Neural cell (in vitro differentiated cells): ENCODE measurements at regions not wholly inside any gene's neighbourhood (a gene's known extent, or its start where the extent isn't known, plus 50 kb on each side); places are given as distances from the start of the nearest gene placed in this dataset.

Experiments used
- H2AFZ ChIP-seq: fragments of 200-600, 300-800 bp; sonication (generic), shearing (Covaris generic); 2 replicates; pipeline ENCODE4 v1.6.0; 2014; ENCODE audit warnings: low read depth, mild to moderate bottlenecking, antibody characterized with exemption, low read length, moderate library complexity
- H3F3A ChIP-seq: fragments of 200-600 bp; shearing (Covaris generic); 2 replicates; pipeline ENCODE4 v1.6.1; 2016; ENCODE audit warnings: mild to moderate bottlenecking, moderate library complexity, mixed read lengths, antibody characterized with exemption, low read length; ENCODE audit not compliant: insufficient read depth, poor library complexity, severe bottlenecking
- H3K27ac ChIP-seq: fragments of 200-600, 300-800 bp; sonication (generic), shearing (Covaris generic); 2 replicates; pipeline ENCODE4 v1.5.1; 2014; ENCODE audit warnings: mild to moderate bottlenecking, low read length, moderate library complexity
- H3K27me3 ChIP-seq: fragments of 300-800, 200-600 bp; sonication (generic), shearing (Covaris generic); 2 replicates; pipeline ENCODE4 v1.6.0; 2014; ENCODE audit warnings: mild to moderate bottlenecking, low read depth, low read length, moderate library complexity; ENCODE audit not compliant: insufficient read depth
- H3K36me3 ChIP-seq: fragments of 300-800, 200-600 bp; sonication (generic), shearing (Covaris generic); 2 replicates; pipeline ENCODE4 v1.5.1; 2014; ENCODE audit warnings: mild to moderate bottlenecking, antibody characterized with exemption, low read length, moderate library complexity; ENCODE audit not compliant: insufficient read depth
- H3K4me2 ChIP-seq: fragments of 300-800, 200-600 bp; sonication (generic), shearing (Covaris generic); 2 replicates; pipeline ENCODE4 v1.6.0; 2014; ENCODE audit warnings: mild to moderate bottlenecking, low read length
- H3K4me3 ChIP-seq: fragments of 300-800, 200-600 bp; sonication (generic), shearing (Covaris generic); 2 replicates; pipeline ENCODE4 v1.5.1; 2014; ENCODE audit warnings: mild to moderate bottlenecking, low read length, moderate library complexity
- H3K79me2 ChIP-seq: fragments of 200-600 bp; shearing (Covaris generic); replicated peaks from 2 replicates; pipeline ENCODE4 v1.6.0; 2014; ENCODE audit warnings: mild to moderate bottlenecking, low read length, moderate library complexity; ENCODE audit not compliant: insufficient read depth
- H3K9ac ChIP-seq: fragments of 300-800, 200-600 bp; sonication (generic), shearing (Covaris generic); 2 replicates; pipeline ENCODE4 v1.6.1; 2016; ENCODE audit warnings: mild to moderate bottlenecking, low read length, mixed read lengths
- H3K9me2 ChIP-seq: fragments of 200-600 bp; shearing (Covaris generic); 2 replicates; pipeline ENCODE4 v1.6.1; 2016; ENCODE audit warnings: mild to moderate bottlenecking, low read length, mixed read lengths; ENCODE audit not compliant: insufficient read depth
- H3K9me3 ChIP-seq: fragments of 200-600, 300-800 bp; sonication (generic), shearing (Covaris generic); 2 replicates; pipeline ENCODE4 v1.6.1; 2016; ENCODE audit warnings: mild to moderate bottlenecking, mixed run types, low read length, moderate library complexity, mixed read lengths
- H4K20me1 ChIP-seq: fragments of 200-600 bp; shearing (Covaris generic); 2 replicates; pipeline ENCODE4 v1.6.1; 2016; ENCODE audit warnings: mild to moderate bottlenecking, mixed run types; ENCODE audit not compliant: insufficient read depth
- EP300 ChIP-seq: fragments of 450-650 bp; conservative IDR thresholded peaks from 2 replicates; pipeline ENCODE4 v1.6.1; 2014; ENCODE audit warnings: antibody characterized with exemption, mild to moderate bottlenecking, moderate library complexity; ENCODE audit not compliant: poor library complexity, severe bottlenecking
- EZH2 ChIP-seq: fragments of 200-600, 300-800 bp; shearing (Covaris generic), sonication (generic); IDR thresholded peaks from 2 replicates; pipeline ENCODE4 v1.6.1; 2014; ENCODE audit warnings: antibody characterized with exemption, low read length, borderline replicate concordance, mild to moderate bottlenecking; ENCODE audit not compliant: insufficient read depth, poor library complexity, severe bottlenecking
- MXI1 ChIP-seq: fragments of 450-650 bp; conservative IDR thresholded peaks from 2 replicates; pipeline ENCODE4 v1.6.1; 2014; ENCODE audit warnings: antibody characterized with exemption, mild to moderate bottlenecking; ENCODE audit not compliant: poor library complexity, severe bottlenecking
- POLR2AphosphoS5 ChIP-seq: IDR thresholded peaks from 2 replicates; pipeline ENCODE4 v1.6.1; 2012
- RAD21 ChIP-seq: fragments of 450-650 bp; conservative IDR thresholded peaks from 2 replicates; pipeline ENCODE4 v1.6.1; 2014; ENCODE audit warnings: antibody characterized with exemption, mild to moderate bottlenecking, moderate library complexity
- SMC3 ChIP-seq: fragments of 450-650 bp; conservative IDR thresholded peaks from 2 replicates; pipeline ENCODE4 v1.6.1; 2014; ENCODE audit warnings: antibody characterized with exemption, mild to moderate bottlenecking, moderate library complexity; ENCODE audit not compliant: poor library complexity
- TAF1 ChIP-seq: IDR thresholded peaks from 2 replicates; pipeline ENCODE4 v1.6.1; 2012; ENCODE audit warnings: low read depth
- TF ChIP-seq, protein P1 (sequence below): fragments of 450-650 bp; IDR thresholded peaks from 2 replicates; pipeline ENCODE4 v1.5.1; 2014; ENCODE audit warnings: antibody characterized with exemption, mild to moderate bottlenecking, moderate library complexity; ENCODE audit not compliant: poor library complexity, severe bottlenecking
- TF ChIP-seq, protein P2 (sequence below): IDR thresholded peaks from 2 replicates; pipeline ENCODE4 v1.6.1; 2012; ENCODE audit warnings: borderline replicate concordance

GRCh38 chr3:147132168-147132567, 274.2 kb downstream of the ZIC4 start:
- TF ChIP-seq, protein P1, sequence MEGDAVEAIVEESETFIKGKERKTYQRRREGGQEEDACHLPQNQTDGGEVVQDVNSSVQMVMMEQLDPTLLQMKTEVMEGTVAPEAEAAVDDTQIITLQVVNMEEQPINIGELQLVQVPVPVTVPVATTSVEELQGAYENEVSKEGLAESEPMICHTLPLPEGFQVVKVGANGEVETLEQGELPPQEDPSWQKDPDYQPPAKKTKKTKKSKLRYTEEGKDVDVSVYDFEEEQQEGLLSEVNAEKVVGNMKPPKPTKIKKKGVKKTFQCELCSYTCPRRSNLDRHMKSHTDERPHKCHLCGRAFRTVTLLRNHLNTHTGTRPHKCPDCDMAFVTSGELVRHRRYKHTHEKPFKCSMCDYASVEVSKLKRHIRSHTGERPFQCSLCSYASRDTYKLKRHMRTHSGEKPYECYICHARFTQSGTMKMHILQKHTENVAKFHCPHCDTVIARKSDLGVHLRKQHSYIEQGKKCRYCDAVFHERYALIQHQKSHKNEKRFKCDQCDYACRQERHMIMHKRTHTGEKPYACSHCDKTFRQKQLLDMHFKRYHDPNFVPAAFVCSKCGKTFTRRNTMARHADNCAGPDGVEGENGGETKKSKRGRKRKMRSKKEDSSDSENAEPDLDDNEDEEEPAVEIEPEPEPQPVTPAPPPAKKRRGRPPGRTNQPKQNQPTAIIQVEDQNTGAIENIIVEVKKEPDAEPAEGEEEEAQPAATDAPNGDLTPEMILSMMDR, result no peak
- TF ChIP-seq POLR2AphosphoS5, result no peak
- TF ChIP-seq, protein P2, sequence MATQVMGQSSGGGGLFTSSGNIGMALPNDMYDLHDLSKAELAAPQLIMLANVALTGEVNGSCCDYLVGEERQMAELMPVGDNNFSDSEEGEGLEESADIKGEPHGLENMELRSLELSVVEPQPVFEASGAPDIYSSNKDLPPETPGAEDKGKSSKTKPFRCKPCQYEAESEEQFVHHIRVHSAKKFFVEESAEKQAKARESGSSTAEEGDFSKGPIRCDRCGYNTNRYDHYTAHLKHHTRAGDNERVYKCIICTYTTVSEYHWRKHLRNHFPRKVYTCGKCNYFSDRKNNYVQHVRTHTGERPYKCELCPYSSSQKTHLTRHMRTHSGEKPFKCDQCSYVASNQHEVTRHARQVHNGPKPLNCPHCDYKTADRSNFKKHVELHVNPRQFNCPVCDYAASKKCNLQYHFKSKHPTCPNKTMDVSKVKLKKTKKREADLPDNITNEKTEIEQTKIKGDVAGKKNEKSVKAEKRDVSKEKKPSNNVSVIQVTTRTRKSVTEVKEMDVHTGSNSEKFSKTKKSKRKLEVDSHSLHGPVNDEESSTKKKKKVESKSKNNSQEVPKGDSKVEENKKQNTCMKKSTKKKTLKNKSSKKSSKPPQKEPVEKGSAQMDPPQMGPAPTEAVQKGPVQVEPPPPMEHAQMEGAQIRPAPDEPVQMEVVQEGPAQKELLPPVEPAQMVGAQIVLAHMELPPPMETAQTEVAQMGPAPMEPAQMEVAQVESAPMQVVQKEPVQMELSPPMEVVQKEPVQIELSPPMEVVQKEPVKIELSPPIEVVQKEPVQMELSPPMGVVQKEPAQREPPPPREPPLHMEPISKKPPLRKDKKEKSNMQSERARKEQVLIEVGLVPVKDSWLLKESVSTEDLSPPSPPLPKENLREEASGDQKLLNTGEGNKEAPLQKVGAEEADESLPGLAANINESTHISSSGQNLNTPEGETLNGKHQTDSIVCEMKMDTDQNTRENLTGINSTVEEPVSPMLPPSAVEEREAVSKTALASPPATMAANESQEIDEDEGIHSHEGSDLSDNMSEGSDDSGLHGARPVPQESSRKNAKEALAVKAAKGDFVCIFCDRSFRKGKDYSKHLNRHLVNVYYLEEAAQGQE, result no peak
- TF ChIP-seq SMC3, result no peak
- TF ChIP-seq RAD21, result no peak
- TF ChIP-seq EP300, result no peak
- TF ChIP-seq TAF1, result no peak
- TF ChIP-seq EZH2, result no peak
- TF ChIP-seq MXI1, result no peak
- H3K9me3 ChIP-seq, result peaks cover 2% of the 10 kb centered on the region
- H3K9ac ChIP-seq, result no peak overlapping the region
- H3F3A ChIP-seq, result no peaks in the 10 kb centered on the region
- H3K36me3 ChIP-seq, result no peaks in the 10 kb centered on the region
- H4K20me1 ChIP-seq, result no peaks in the 10 kb centered on the region
- no peak overlapping the region for H3K4me3 ChIP-seq
- no peaks in the 10 kb centered on the region for H3K9me2 ChIP-seq
- no peak overlapping the region for H3K4me2 ChIP-seq
- no peak overlapping the region for H2AFZ ChIP-seq
- no peaks in the 10 kb centered on the region for H3K79me2 ChIP-seq
- no peak overlapping the region for H3K27ac ChIP-seq
- no peaks in the 10 kb centered on the region for H3K27me3 ChIP-seq

DNA sequence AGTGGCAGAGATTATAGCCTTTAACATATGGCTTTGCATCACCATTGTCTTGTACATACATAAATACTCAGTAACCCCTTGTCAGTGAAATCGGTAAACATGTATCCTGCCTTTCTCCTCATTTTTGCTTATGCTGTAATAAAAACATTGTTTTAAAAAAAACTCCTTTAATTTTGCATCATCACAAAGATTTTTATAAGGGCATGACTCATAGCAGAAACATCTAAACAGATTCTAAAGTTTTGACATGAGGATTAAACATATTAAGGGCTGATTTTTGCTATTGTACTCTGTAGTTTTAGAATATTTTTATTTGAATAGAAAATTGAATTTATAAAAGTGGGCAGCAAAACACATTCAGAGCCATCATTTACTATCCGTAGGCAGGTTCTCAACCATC, 275.9 kb downstream of the ZIC4 start:
- Histone ChIP-seq H2AFZ (no peak overlapping the region), H3K79me2 (no peaks in the 10 kb centered on the region), H3K27me3 (no peaks in the 10 kb centered on the region), H3F3A (no peaks in the 10 kb centered on the region), H3K4me3 (no peak overlapping the region), H3K9ac (no peak overlapping the region), H3K4me2 (no peak overlapping the region), H3K36me3 (no peaks in the 10 kb centered on the region), H4K20me1 (no peaks in the 10 kb centered on the region), H3K9me3 (peaks cover 2% of the 10 kb centered on the region), H3K9me2 (no peaks in the 10 kb centered on the region), H3K27ac (no peak overlapping the region)
- TF ChIP-seq, protein P2, result no peak
- TF ChIP-seq MXI1 (no peak), EZH2 (no peak), EP300 (no peak), SMC3 (no peak), POLR2AphosphoS5 (no peak), RAD21 (no peak), TAF1 (no peak)
- TF ChIP-seq, protein P1, result no peak
